ENCODE measurements at regions not wholly inside any gene's neighbourhood (a gene's known extent, or its start where the extent isn't known, plus 50 kb on each side); places are given as distances from the start of the nearest gene placed in this dataset.

DNA sequence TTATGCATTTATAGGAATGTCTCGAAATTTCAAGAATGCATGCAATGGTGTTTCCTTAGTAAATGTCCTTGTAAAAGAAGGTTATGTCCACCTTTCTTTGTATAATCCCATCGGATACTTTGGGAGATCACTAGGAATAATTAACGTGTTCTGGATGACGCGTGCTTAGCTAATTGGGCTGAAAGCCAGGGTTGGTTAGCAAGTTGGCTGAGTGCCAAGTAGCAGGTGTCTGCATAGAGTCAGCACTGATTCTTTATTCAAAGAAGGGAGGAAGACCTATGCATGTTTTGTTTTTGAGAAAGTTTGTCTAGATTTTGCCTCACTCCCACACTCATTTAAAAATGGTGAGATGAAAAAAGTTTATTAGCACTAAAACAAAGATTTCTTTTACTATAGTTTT lies 144.6 kb downstream of the SOX3 start:
- no peak for TF ChIP-seq CTCF (conservative IDR thresholded peaks at IDR 0.05)
- H3K27ac ChIP-seq = no peak overlapping the region

- H3K27ac ChIP-seq = no peak overlapping the region
- TF ChIP-seq CTCF (conservative IDR thresholded peaks at IDR 0.05) = no peak
These were observed 148.9 kb downstream of the SOX3 start for GRCh38 chrX:140355922-140356321.

GRCh38 chrX:140355429-140355828 lies 149.4 kb downstream of the SOX3 start:
- H3K27ac ChIP-seq = no peak overlapping the region

DNA sequence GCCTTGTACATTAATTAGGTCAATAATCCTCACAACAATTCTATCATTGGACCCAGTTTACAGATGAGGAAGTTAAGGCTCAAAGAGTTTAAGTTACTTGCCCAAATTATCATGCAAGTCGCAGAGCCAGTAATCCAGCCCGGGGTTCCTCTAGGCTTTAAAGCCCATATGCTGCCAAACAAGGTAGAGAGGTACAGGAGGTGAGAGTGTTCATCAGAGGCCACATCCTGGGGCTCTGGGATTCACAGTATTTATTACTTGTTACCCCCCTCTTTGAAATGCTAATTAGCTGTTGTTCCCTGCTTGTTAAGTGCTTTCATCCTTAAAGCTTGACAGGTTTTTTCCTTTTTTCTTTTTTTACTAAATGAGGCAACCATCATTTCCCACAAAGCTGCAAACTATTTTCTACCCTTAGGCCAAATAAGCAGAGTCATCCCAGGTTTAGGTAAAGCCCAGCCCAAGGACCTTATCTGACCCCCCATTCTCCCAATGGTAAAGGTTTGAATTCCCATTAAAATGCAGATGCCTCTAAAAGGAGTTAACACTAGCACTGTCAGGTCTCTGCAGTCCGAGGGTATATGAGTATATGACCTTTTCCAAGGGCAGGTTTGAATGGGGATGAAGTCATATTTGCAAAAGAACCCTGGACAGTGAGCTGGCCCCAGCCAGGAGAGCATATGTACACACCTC lies 150.3 kb downstream of the SOX3 start:
- H3K27ac ChIP-seq = no peak overlapping the region

More at GRCh38 chrX:140355429-140355828, 149.4 kb downstream of the SOX3 start:
- TF ChIP-seq CTCF (conservative IDR thresholded peaks at IDR 0.05) = no peak

GRCh38 chrX:140346729-140347128 lies 158.1 kb downstream of the SOX3 start:
- TF ChIP-seq CTCF (conservative IDR thresholded peaks at IDR 0.05) = no peak
- H3K27ac ChIP-seq = no peak overlapping the region

More for the DNA sequence above, 150.3 kb downstream of the SOX3 start:
- TF ChIP-seq CTCF (conservative IDR thresholded peaks at IDR 0.05) = no peak

- no peak for TF ChIP-seq CTCF (conservative IDR thresholded peaks at IDR 0.05)
- no peak overlapping the region for H3K27ac ChIP-seq
These were observed 161.5 kb downstream of the SOX3 start for GRCh38 chrX:140343226-140343868.

DNA sequence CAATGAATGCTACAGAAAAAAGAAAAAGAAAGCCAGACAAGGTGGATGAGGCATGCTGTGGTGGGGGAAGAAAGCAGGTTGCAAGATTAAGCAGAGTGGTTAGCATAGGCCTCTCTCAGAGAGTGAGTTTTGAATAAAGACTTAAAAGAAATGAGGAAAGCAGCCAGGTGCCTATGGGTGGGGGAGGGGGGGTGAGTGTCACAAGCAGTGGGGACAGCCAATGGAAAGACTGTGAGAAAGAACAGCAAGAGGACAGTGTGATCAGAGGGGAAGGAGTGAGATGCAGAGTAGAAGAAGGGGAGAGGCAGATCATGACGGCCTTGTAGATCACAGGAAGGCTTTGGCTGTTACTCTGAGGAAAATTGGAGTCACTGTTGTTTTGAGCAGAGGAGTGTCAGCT lies 162.5 kb downstream of the SOX3 start:
- H3K27ac ChIP-seq = no peak overlapping the region
- no peak for TF ChIP-seq CTCF (conservative IDR thresholded peaks at IDR 0.05)

Data from VCaP (cell line).